Transverse colon (tissue), 4 donors: ENCODE measurements at regions not wholly inside any gene's neighbourhood (a gene's known extent, or its start where the extent isn't known, plus 50 kb on each side); places are given as distances from the start of the nearest gene placed in this dataset.

ENCODE experiments used
- DNase-seq: peaks from one replicate; pipeline ENCODE4 v3.0.0-alpha.2; 2019
- H3K27ac ChIP-seq, 4 donors: fragments of 200-600 bp; sonication (generic); 2 replicates each; pipeline ENCODE4 v1.5.1; 2016 to 2018; ENCODE audit warnings: inconsistent platforms in 4 of 4
- H3K27me3 ChIP-seq: fragments of 200-600 bp; sonication (generic); 2 replicates; pipeline ENCODE4 v1.5.1; 2017; ENCODE audit warnings: inconsistent platforms
- H3K36me3 ChIP-seq, 4 donors: fragments of 200-600 bp; sonication (generic); 2 replicates each; pipeline ENCODE4 v1.5.1; 2017 to 2019; ENCODE audit warnings: inconsistent platforms in 4 of 4
- H3K4me1 ChIP-seq, 4 donors: fragments of 200-600 bp; sonication (generic); 2 replicates each; pipeline ENCODE4 v1.5.1; 2017 to 2020; ENCODE audit warnings: inconsistent platforms in 4 of 4
- H3K4me3 ChIP-seq, 4 donors: fragments of 200-600 bp; sonication (generic); 1 replicate in 1 of 4; 2 replicates in 3 of 4; pipeline versions ENCODE4 v1.5.1 to v1.6.1; 2017 to 2019; ENCODE audit warnings: inconsistent platforms in 4 of 4
- H3K9me3 ChIP-seq, 2 donors: fragments of 200-600 bp; sonication (generic); 2 replicates each; pipeline ENCODE4 v1.5.1; 2017 to 2019; ENCODE audit warnings: inconsistent platforms in 2 of 2
- EP300 ChIP-seq: sonication (generic); formaldehyde crosslinking; IDR thresholded peaks from one replicate; pipeline ENCODE4 v1.6.1; 2017; ENCODE audit warnings: antibody characterized with exemption, low read depth
- POLR2A ChIP-seq: fragments of 450-650 bp; IDR thresholded peaks from one replicate; pipeline ENCODE4 v1.6.1; 2016; ENCODE audit warnings: antibody characterized with exemption, mild to moderate bottlenecking, moderate library complexity
- POLR2AphosphoS5 ChIP-seq, 3 donors: sonication (generic); formaldehyde crosslinking; IDR thresholded peaks; one replicate each; pipeline ENCODE4 v1.6.1; 2016; ENCODE audit warnings: antibody characterized with exemption in 3 of 3
- WGBS, 2 donors: methylation state at CpG; one replicate each; pipeline ENCODE4 v1.1.5; 2018; ENCODE audit warnings: low coverage in 1 of 2; 5-methylcytosine and 5-hydroxymethylcytosine counted together
- in situ Hi-C, 4 donors: fragments of 200-750 bp; cut with MboI; loops; one replicate each; pipeline versions ENCODE4 v1.15.0 to v1.15.1; 2017; ENCODE audit warnings: low sequenced_read_pairs in 3 of 4, low pct_ligation_motif_present in 1 of 4, low pct_unique_long_range_greater_than_20kb in 1 of 4
- intact Hi-C: fragments of 100-400 bp; cut with DNase I; formaldehyde crosslinking; loops from one replicate; pipeline ENCODE4 v1.15.1; 2023; ENCODE audit warnings: low total_unique reads
- TF ChIP-seq, protein P1 (sequence below), 5 experiments: fragments of 200-600 bp in 3 of 5; fragments of 450-650 bp in 2 of 5; sonication (generic) in 3 of 5; IDR thresholded peaks; 1 replicate in 2 of 5; 2 replicates in 3 of 5; pipeline ENCODE4 v1.5.1; 2016 to 2017; ENCODE audit warnings: antibody characterized with exemption in 5 of 5, inconsistent platforms in 3 of 5, mild to moderate bottlenecking in 2 of 5, moderate library complexity in 1 of 5

DNA sequence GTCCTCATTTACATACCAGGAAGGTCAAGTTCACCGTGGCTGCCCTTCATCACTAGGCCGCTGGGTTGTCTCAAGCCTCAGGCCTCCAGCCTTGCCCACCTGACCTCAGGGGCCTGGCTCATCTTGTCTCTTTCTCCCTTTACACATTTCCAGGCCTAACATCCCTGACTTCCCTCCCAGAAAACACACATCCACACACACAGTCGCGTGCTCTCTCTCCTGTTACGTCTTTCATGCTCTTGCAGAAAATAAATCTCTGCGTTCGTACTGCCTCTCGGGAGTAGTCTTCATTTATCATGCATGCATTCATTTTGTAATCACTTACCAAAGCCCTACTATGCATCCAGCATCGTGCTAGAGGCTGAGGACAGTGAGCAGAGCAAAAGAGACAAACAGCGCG lies 220.0 kb upstream of the PWP1 start:
- in situ Hi-C loops: no loop called here
- Histone ChIP-seq H3K9me3 (no peaks in the 10 kb centered on the region), H3K4me1 (no peaks in the 10 kb centered on the region), H3K4me3 (no peak overlapping the region), H3K27me3 (no peaks in the 10 kb centered on the region), H3K27ac (no peak overlapping the region), H3K36me3 (no peaks in the 10 kb centered on the region)
- intact Hi-C loops: no loop called here
- WGBS, 2 donors: 80% methylated on average over 11 of the region's 11 CpGs
- DNase-seq: no peak
- TF ChIP-seq EP300 (no peak), POLR2A (no peak), POLR2AphosphoS5 (IDR thresholded peaks at IDR 0.05) (no peak)
- TF ChIP-seq, protein P1, sequence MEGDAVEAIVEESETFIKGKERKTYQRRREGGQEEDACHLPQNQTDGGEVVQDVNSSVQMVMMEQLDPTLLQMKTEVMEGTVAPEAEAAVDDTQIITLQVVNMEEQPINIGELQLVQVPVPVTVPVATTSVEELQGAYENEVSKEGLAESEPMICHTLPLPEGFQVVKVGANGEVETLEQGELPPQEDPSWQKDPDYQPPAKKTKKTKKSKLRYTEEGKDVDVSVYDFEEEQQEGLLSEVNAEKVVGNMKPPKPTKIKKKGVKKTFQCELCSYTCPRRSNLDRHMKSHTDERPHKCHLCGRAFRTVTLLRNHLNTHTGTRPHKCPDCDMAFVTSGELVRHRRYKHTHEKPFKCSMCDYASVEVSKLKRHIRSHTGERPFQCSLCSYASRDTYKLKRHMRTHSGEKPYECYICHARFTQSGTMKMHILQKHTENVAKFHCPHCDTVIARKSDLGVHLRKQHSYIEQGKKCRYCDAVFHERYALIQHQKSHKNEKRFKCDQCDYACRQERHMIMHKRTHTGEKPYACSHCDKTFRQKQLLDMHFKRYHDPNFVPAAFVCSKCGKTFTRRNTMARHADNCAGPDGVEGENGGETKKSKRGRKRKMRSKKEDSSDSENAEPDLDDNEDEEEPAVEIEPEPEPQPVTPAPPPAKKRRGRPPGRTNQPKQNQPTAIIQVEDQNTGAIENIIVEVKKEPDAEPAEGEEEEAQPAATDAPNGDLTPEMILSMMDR (IDR thresholded peaks at IDR 0.05): no peak

DNA sequence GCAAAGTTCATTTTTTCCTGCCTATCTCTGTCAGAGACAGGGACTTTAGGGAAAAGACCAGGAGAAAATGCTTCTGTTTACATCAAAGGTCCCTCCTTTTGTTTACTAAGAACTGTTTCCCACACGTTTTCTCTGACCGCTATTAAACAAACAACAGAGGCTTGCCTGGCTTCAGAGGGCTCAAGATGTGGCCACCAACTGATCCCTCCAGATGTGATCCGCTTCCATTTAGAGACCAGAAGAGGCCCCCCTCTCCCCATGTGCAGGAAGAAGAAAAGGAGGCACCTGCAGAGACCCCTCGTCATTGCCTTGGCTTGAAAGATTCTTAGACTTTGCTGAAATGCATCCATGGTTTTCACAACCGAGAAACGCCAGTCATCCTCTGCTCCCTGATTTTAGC lies 217.9 kb upstream of the PWP1 start:
- Histone ChIP-seq H3K9me3 (no peaks in the 10 kb centered on the region), H3K4me3 (no peak overlapping the region), H3K36me3 (no peaks in the 10 kb centered on the region), H3K27ac (no peak overlapping the region), H3K27me3 (no peaks in the 10 kb centered on the region), H3K4me1 (no peaks in the 10 kb centered on the region)
- no peak for DNase-seq
- TF ChIP-seq POLR2AphosphoS5 (IDR thresholded peaks at IDR 0.05): no peak
- TF ChIP-seq, protein P1 (IDR thresholded peaks at IDR 0.05): no peak
- TF ChIP-seq EP300: no peak
- TF ChIP-seq POLR2A: no peak
- 42 to 69% methylated on average over 3 to 6 of the region's 6 CpGs for WGBS, 2 donors
- intact Hi-C loops (no loop called here), in situ Hi-C loops (no loop called here)

DNA sequence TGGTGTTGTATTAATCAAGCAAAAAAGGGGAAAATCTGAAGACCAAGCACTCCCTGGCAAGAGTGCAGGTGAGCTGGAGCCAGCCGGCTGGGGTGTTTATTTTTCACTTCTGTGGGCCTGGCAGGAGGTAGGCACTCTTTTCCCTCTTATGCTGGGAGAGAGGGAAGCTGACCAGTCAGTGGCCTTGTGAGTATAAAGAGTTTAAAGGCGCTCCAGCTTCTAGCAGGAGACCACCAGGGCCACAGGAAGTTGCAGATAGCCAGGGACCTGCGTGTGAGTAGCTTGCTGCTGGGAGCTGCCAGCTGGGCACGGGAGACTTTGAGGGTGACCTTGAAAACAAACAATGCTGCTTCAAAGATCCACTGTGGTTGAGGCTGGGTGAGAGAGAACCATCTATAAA lies 217.4 kb upstream of the PWP1 start:
- in situ Hi-C loops: no loop called here

DNA sequence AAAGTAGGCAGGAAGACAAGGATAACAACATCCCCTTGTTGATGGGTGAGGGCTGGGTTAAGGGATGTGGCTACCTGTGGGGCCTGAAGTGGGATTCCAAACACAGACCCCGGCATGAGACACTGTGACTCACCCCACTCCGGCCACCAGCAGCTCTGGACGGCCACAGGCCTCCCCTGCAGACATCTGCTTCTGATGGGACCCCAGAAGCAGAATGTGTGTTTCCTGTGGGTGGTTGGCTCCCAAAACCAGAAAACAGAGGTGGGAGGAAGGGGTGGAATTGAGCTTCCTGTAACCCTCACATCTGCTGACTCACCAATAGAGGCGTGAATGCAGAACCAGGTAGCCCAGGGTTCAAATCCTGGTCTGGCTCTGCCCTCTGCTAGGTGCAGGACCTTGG lies 216.6 kb upstream of the PWP1 start:
- no peak overlapping the region for H3K27ac ChIP-seq
- intact Hi-C loops: no loop called here
- no peaks in the 10 kb centered on the region for H3K36me3 ChIP-seq
- no peaks in the 10 kb centered on the region for H3K9me3 ChIP-seq
- no peaks in the 10 kb centered on the region for H3K4me1 ChIP-seq
- no peak overlapping the region for H3K4me3 ChIP-seq
- WGBS, 2 donors: 76% methylated on average over 4 of the region's 4 CpGs; no CpG with 5 or more reads in 1 of the 2 donors
- in situ Hi-C loops: no loop called here
- TF ChIP-seq, protein P1 (IDR thresholded peaks at IDR 0.05): no peak
- TF ChIP-seq POLR2A (no peak), POLR2AphosphoS5 (IDR thresholded peaks at IDR 0.05) (no peak), EP300 (no peak)
- H3K27me3 ChIP-seq: no peaks in the 10 kb centered on the region
- no peak for DNase-seq

More for the DNA sequence above, 217.4 kb upstream of the PWP1 start:
- intact Hi-C loops: no loop called here
- 21 to 37% methylated on average over 2 to 4 of the region's 4 CpGs for WGBS, 2 donors
- no peaks in the 10 kb centered on the region for H3K4me1 ChIP-seq
- no peaks in the 10 kb centered on the region for H3K9me3 ChIP-seq
- DNase-seq: no peak
- H3K27ac ChIP-seq: no peak overlapping the region
- H3K4me3 ChIP-seq: no peak overlapping the region
- no peak for TF ChIP-seq POLR2AphosphoS5 (IDR thresholded peaks at IDR 0.05)
- no peak for TF ChIP-seq POLR2A
- TF ChIP-seq, protein P1 (IDR thresholded peaks at IDR 0.05): no peak
- no peak for TF ChIP-seq EP300
- no peaks in the 10 kb centered on the region for H3K36me3 ChIP-seq
- H3K27me3 ChIP-seq: no peaks in the 10 kb centered on the region
